Suprapubic skin (tissue), 4 donors: ENCODE measurements at regions not wholly inside any gene's neighbourhood (a gene's known extent, or its start where the extent isn't known, plus 50 kb on each side); places are given as distances from the start of the nearest gene placed in this dataset.
"Not testable (repeated sequence)": the region's sequence is repeated elsewhere in the genome, so short reads cannot be mapped to it uniquely, and the experiment has no call there.

Experiments
- DNase-seq, 2 donors: peaks; one replicate each; pipeline ENCODE4 v3.0.0-alpha.2; 2019; ENCODE audit warnings: low spot score in 2 of 2
- H3K27ac ChIP-seq: fragments of 200-600 bp; sonication (generic); one replicate; pipeline ENCODE4 v1.5.1; 2019
- H3K27me3 ChIP-seq: fragments of 200-600 bp; sonication (generic); one replicate; pipeline ENCODE4 v1.5.1; 2019
- H3K36me3 ChIP-seq: fragments of 200-600 bp; sonication (generic); one replicate; pipeline ENCODE4 v1.5.1; 2019
- H3K4me1 ChIP-seq: fragments of 200-600 bp; sonication (generic); one replicate; pipeline ENCODE4 v1.5.1; 2019
- H3K4me3 ChIP-seq: fragments of 200-600 bp; sonication (generic); one replicate; pipeline ENCODE4 v1.5.1; 2019; ENCODE audit warnings: mild to moderate bottlenecking
- H3K9me3 ChIP-seq: fragments of 200-600 bp; sonication (generic); one replicate; pipeline ENCODE4 v1.5.1; 2019
- CTCF ChIP-seq, 2 donors: fragments of 200-600 bp in 1 of 2; fragments of 450-650 bp in 1 of 2; sonication (generic) in 1 of 2; IDR thresholded peaks; one replicate each; pipeline ENCODE4 v1.5.1; 2016 to 2019; ENCODE audit warnings: antibody characterized with exemption in 2 of 2, mild to moderate bottlenecking in 1 of 2, moderate library complexity in 1 of 2
- EP300 ChIP-seq: sonication (generic); formaldehyde crosslinking; IDR thresholded peaks from one replicate; pipeline ENCODE4 v1.6.1; 2017; ENCODE audit warnings: antibody characterized with exemption
- POLR2A ChIP-seq, 2 donors: fragments of 450-650 bp; IDR thresholded peaks; one replicate each; pipeline ENCODE4 v1.6.1; 2017; ENCODE audit warnings: antibody characterized with exemption in 2 of 2, mild to moderate bottlenecking in 2 of 2, moderate library complexity in 2 of 2
- POLR2AphosphoS5 ChIP-seq, 3 donors: sonication (generic); formaldehyde crosslinking; IDR thresholded peaks; one replicate each; pipeline ENCODE4 v1.6.1; 2017; ENCODE audit warnings: antibody characterized with exemption in 3 of 3
- WGBS: methylation state at CpG from one replicate; pipeline ENCODE4 v1.1.5; 2018; 5-methylcytosine and 5-hydroxymethylcytosine counted together

GRCh38 chr13:83794583-83794982, 87.7 kb downstream of the SLITRK1 start:
- H3K36me3 ChIP-seq, result no peaks in the 10 kb centered on the region
- H3K4me1 ChIP-seq, result no peaks in the 10 kb centered on the region
- no peak for TF ChIP-seq POLR2A (IDR thresholded peaks at IDR 0.05)
- no peak for TF ChIP-seq EP300
- no peak for TF ChIP-seq POLR2AphosphoS5 (IDR thresholded peaks at IDR 0.05)
- TF ChIP-seq CTCF (IDR thresholded peaks at IDR 0.05), result no peak
- H3K4me3 ChIP-seq, result no peak overlapping the region
- no peaks in the 10 kb centered on the region for H3K27me3 ChIP-seq
- no peaks in the 10 kb centered on the region for H3K9me3 ChIP-seq
- WGBS, result 89% methylated on average over 2 of the region's 2 CpGs
- no peak for DNase-seq
- no peak overlapping the region for H3K27ac ChIP-seq

- H3K36me3 ChIP-seq, result no peaks in the 10 kb centered on the region
- WGBS, result 74% methylated on average over 6 of the region's 6 CpGs
Observed at GRCh38 chr13:83780227-83780626, 102.0 kb downstream of the SLITRK1 start.

GRCh38 chr13:83773961-83774360, 108.3 kb downstream of the SLITRK1 start:
- Histone ChIP-seq H3K4me1 (no peaks in the 10 kb centered on the region), H3K27me3 (no peaks in the 10 kb centered on the region), H3K4me3 (no peak overlapping the region), H3K9me3 (no peaks in the 10 kb centered on the region), H3K27ac (no peak overlapping the region), H3K36me3 (no peaks in the 10 kb centered on the region)
- no peak for DNase-seq
- no peak for TF ChIP-seq POLR2AphosphoS5 (IDR thresholded peaks at IDR 0.05)
- no peak for TF ChIP-seq EP300
- TF ChIP-seq CTCF (IDR thresholded peaks at IDR 0.05), result no peak
- no peak for TF ChIP-seq POLR2A (IDR thresholded peaks at IDR 0.05)
- WGBS, result 79% methylated on average over 2 of the region's 2 CpGs

More at GRCh38 chr13:83780227-83780626, 102.0 kb downstream of the SLITRK1 start:
- no peak for DNase-seq
- Histone ChIP-seq H3K9me3 (peaks cover 4% of the 10 kb centered on the region), H3K27me3 (no peaks in the 10 kb centered on the region), H3K4me3 (no peak overlapping the region), H3K27ac (no peak overlapping the region), H3K4me1 (no peaks in the 10 kb centered on the region)
- TF ChIP-seq POLR2AphosphoS5 (IDR thresholded peaks at IDR 0.05) (no peak), POLR2A (IDR thresholded peaks at IDR 0.05) (no peak)

GRCh38 chr13:83765796-83766195, 116.5 kb downstream of the SLITRK1 start:
- no peak for TF ChIP-seq EP300
- no peak for TF ChIP-seq CTCF (IDR thresholded peaks at IDR 0.05)
- no peak for TF ChIP-seq POLR2A (IDR thresholded peaks at IDR 0.05)
- TF ChIP-seq POLR2AphosphoS5 (IDR thresholded peaks at IDR 0.05), result no peak
- no peak for DNase-seq
- Histone ChIP-seq H3K27ac (no peak overlapping the region), H3K4me3 (no peak overlapping the region), H3K36me3 (no peaks in the 10 kb centered on the region), H3K9me3 (no peaks in the 10 kb centered on the region), H3K27me3 (no peaks in the 10 kb centered on the region), H3K4me1 (no peaks in the 10 kb centered on the region)
- WGBS, result 85% methylated on average over 1 of the region's 1 CpG

- 34% methylated on average over 2 of the region's 2 CpGs for WGBS
- Histone ChIP-seq H3K4me1 (no peaks in the 10 kb centered on the region), H3K27me3 (no peaks in the 10 kb centered on the region), H3K4me3 (no peak overlapping the region), H3K9me3 (no peaks in the 10 kb centered on the region), H3K27ac (no peak overlapping the region), H3K36me3 (no peaks in the 10 kb centered on the region)
- no peak for DNase-seq
- no peak for TF ChIP-seq CTCF (IDR thresholded peaks at IDR 0.05)
- no peak for TF ChIP-seq POLR2AphosphoS5 (IDR thresholded peaks at IDR 0.05)
- no peak for TF ChIP-seq POLR2A (IDR thresholded peaks at IDR 0.05)
- no peak for TF ChIP-seq EP300
Observed at GRCh38 chr13:83761631-83762030, 120.6 kb downstream of the SLITRK1 start.

GRCh38 chr13:83755210-83755609, 127.1 kb downstream of the SLITRK1 start:
- H3K9me3 ChIP-seq, H3K4me1 ChIP-seq, DNase-seq, H3K36me3 ChIP-seq, H3K4me3 ChIP-seq, H3K27me3 ChIP-seq, H3K27ac ChIP-seq: not testable (repeated sequence)
- WGBS, result 96% methylated on average over 2 of the region's 2 CpGs
